HK-2 (cell line): ENCODE measurements at regions not wholly inside any gene's neighbourhood (a gene's known extent, or its start where the extent isn't known, plus 50 kb on each side); places are given as distances from the start of the nearest gene placed in this dataset.

Experiments used
- DNase-seq: peaks from one replicate; pipeline ENCODE4 v3.0.0-alpha.2; 2018; ENCODE audit not compliant: unreplicated experiment

GRCh38 chr3:25350725-25351114 is 77.3 kb upstream of the RARB start:
- no peak for DNase-seq

GRCh38 chr3:25354071-25354470 is 74.0 kb upstream of the RARB start:
- no peak for DNase-seq

GRCh38 chr3:25355034-25355885 is 72.8 kb upstream of the RARB start:
- DNase-seq, result no peak

- DNase-seq, result no peak
Observed at GRCh38 chr3:25355998-25356397, 72.1 kb upstream of the RARB start.

- DNase-seq, result no peak
Observed at GRCh38 chr3:25362118-25362517, 65.9 kb upstream of the RARB start.

GRCh38 chr3:25365636-25366035 is 62.4 kb upstream of the RARB start:
- DNase-seq, result no peak

GRCh38 chr3:25367025-25367424 is 61.0 kb upstream of the RARB start:
- DNase-seq, result no peak

GRCh38 chr3:25372167-25372566 is 55.9 kb upstream of the RARB start:
- no peak for DNase-seq

GRCh38 chr3:25376340-25376739 is 51.7 kb upstream of the RARB start:
- DNase-seq, result no peak

- DNase-seq, result no peak
Observed at GRCh38 chr3:25377042-25377441, 51.0 kb upstream of the RARB start.
